ENCODE measurements at regions not wholly inside any gene's neighbourhood (a gene's known extent, or its start where the extent isn't known, plus 50 kb on each side); places are given as distances from the start of the nearest gene placed in this dataset.

- H3K27ac Mint-ChIP-seq (ENCODE audit: unreplicated experiment): no peak overlapping the region
- no peaks in the 10 kb centered on the region for H3K9me3 Mint-ChIP-seq (ENCODE audit: unreplicated experiment)
- H3K27me3 Mint-ChIP-seq (ENCODE audit: unreplicated experiment): peaks cover 8% of the 10 kb centered on the region
- no peaks in the 10 kb centered on the region for H3K36me3 Mint-ChIP-seq (ENCODE audit: unreplicated experiment)
- no peak for DNase-seq (ENCODE audit: extremely low spot score, unreplicated experiment)
- no peak overlapping the region for H3K4me3 Mint-ChIP-seq (ENCODE audit: unreplicated experiment)
- no peaks in the 10 kb centered on the region for H3K4me1 Mint-ChIP-seq (ENCODE audit: unreplicated experiment)
- TF ChIP-seq CTCF (IDR thresholded peaks at IDR 0.05): no peak
These were observed 236.6 kb upstream of the PROK2 start for GRCh38 chr3:72021531-72021930.

GRCh38 chr3:72018343-72018984 lies 233.5 kb upstream of the PROK2 start:
- no peak overlapping the region for H3K4me3 Mint-ChIP-seq (ENCODE audit: unreplicated experiment)

GRCh38 chr3:72017935-72018334 lies 233.0 kb upstream of the PROK2 start:
- H3K27me3 Mint-ChIP-seq (ENCODE audit: unreplicated experiment): peaks cover 13% of the 10 kb centered on the region
- no peaks in the 10 kb centered on the region for H3K9me3 Mint-ChIP-seq (ENCODE audit: unreplicated experiment)
- no peak overlapping the region for H3K27ac Mint-ChIP-seq (ENCODE audit: unreplicated experiment)
- no peak for TF ChIP-seq CTCF (IDR thresholded peaks at IDR 0.05)
- no peak overlapping the region for H3K4me3 Mint-ChIP-seq (ENCODE audit: unreplicated experiment)
- DNase-seq (ENCODE audit: extremely low spot score, unreplicated experiment): no peak
- no peaks in the 10 kb centered on the region for H3K4me1 Mint-ChIP-seq (ENCODE audit: unreplicated experiment)
- no peaks in the 10 kb centered on the region for H3K36me3 Mint-ChIP-seq (ENCODE audit: unreplicated experiment)

More at GRCh38 chr3:72018343-72018984, 233.5 kb upstream of the PROK2 start:
- H3K27ac Mint-ChIP-seq (ENCODE audit: unreplicated experiment): no peak overlapping the region
- TF ChIP-seq CTCF (IDR thresholded peaks at IDR 0.05): no peak
- H3K4me1 Mint-ChIP-seq (ENCODE audit: unreplicated experiment): no peaks in the 10 kb centered on the region
- no peaks in the 10 kb centered on the region for H3K9me3 Mint-ChIP-seq (ENCODE audit: unreplicated experiment)
- peaks cover 11% of the 10 kb centered on the region for H3K27me3 Mint-ChIP-seq (ENCODE audit: unreplicated experiment)
- no peak for DNase-seq (ENCODE audit: extremely low spot score, unreplicated experiment)
- no peaks in the 10 kb centered on the region for H3K36me3 Mint-ChIP-seq (ENCODE audit: unreplicated experiment)

GRCh38 chr3:72017311-72017710 lies 232.4 kb upstream of the PROK2 start:
- Mint-ChIP-seq H3K4me3 (ENCODE audit: unreplicated experiment) (no peak overlapping the region), H3K27me3 (ENCODE audit: unreplicated experiment) (peaks cover 18% of the 10 kb centered on the region), H3K9me3 (ENCODE audit: unreplicated experiment) (no peaks in the 10 kb centered on the region), H3K27ac (ENCODE audit: unreplicated experiment) (no peak overlapping the region), H3K36me3 (ENCODE audit: unreplicated experiment) (no peaks in the 10 kb centered on the region), H3K4me1 (ENCODE audit: unreplicated experiment) (no peaks in the 10 kb centered on the region)
- DNase-seq (ENCODE audit: extremely low spot score, unreplicated experiment): no peak
- TF ChIP-seq CTCF (IDR thresholded peaks at IDR 0.05): no peak

- peaks cover 30% of the 10 kb centered on the region for H3K27me3 Mint-ChIP-seq (ENCODE audit: unreplicated experiment)
- no peaks in the 10 kb centered on the region for H3K36me3 Mint-ChIP-seq (ENCODE audit: unreplicated experiment)
- H3K4me1 Mint-ChIP-seq (ENCODE audit: unreplicated experiment): no peaks in the 10 kb centered on the region
- DNase-seq (ENCODE audit: extremely low spot score, unreplicated experiment): no peak
- no peak for TF ChIP-seq CTCF (IDR thresholded peaks at IDR 0.05)
- no peak overlapping the region for H3K4me3 Mint-ChIP-seq (ENCODE audit: unreplicated experiment)
- H3K27ac Mint-ChIP-seq (ENCODE audit: unreplicated experiment): no peak overlapping the region
- no peaks in the 10 kb centered on the region for H3K9me3 Mint-ChIP-seq (ENCODE audit: unreplicated experiment)
These were observed 230.5 kb upstream of the PROK2 start for GRCh38 chr3:72015463-72015862.

Measured in osteocyte (in vitro differentiated cells).